Uterus (tissue), 2 donors: ENCODE measurements at regions not wholly inside any gene's neighbourhood (a gene's known extent, or its start where the extent isn't known, plus 50 kb on each side); places are given as distances from the start of the nearest gene placed in this dataset.

Experiments used
- CTCF ChIP-seq, 4 experiments: fragments of 200-600 bp in 2 of 4; fragments of 450-650 bp in 2 of 4; sonication (generic) in 2 of 4; IDR thresholded peaks; one replicate each; pipeline ENCODE4 v1.5.1; 2016 to 2019; ENCODE audit warnings: antibody characterized with exemption in 4 of 4, mild to moderate bottlenecking in 2 of 4, moderate library complexity in 1 of 4
- POLR2A ChIP-seq, 2 donors: fragments of 450-650 bp; IDR thresholded peaks; one replicate each; pipeline ENCODE4 v1.6.1; 2016; ENCODE audit warnings: antibody characterized with exemption in 2 of 2, mild to moderate bottlenecking in 1 of 2, moderate library complexity in 1 of 2

- no peak for TF ChIP-seq POLR2A (IDR thresholded peaks at IDR 0.05)
- TF ChIP-seq CTCF (IDR thresholded peaks at IDR 0.05), result no peak
These were observed 476.5 kb upstream of the TBX3 start for GRCh38 chr12:115160271-115161128.
